ENCODE measurements at regions not wholly inside any gene's neighbourhood (a gene's known extent, or its start where the extent isn't known, plus 50 kb on each side); places are given as distances from the start of the nearest gene placed in this dataset.

DNA sequence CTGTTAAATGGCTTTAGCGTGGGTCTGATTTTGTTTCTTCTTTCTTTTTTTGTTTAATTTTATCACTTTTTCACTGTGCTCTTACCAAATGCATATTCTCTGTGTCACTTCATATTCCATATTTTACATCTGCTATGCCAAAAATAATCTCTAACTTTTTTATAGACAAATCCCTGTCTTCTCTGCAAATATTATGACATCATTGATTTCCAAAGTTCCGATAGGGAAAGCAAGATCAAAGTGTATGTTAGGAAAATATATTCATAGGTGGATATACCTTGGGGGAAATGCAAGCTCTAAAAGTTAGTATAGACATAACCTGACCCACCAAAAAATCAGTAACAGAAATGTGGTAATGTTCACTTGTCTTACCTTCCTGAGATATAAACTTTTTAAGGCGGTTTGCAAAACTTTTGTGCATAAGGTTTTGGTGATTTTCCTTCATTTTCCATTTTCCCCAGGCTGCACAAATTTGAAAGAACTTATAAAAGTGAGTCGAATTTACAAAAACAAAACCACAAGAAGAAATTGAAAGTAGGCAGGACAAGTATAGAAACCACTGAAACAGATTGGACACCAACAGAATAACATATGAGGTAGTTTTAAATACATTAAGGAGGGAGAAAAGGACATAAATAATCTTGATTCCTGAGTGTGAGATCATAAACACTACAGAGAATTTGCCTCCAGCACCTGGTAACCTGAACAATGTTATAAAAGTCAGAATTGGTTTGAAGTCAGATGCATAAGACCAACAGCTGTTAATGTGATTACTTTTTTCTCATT, 63.1 kb upstream of the TFEC start:
- H3K27me3 ChIP-seq (ENCODE audit: low read depth), result no peaks in the 10 kb centered on the region
- no peak overlapping the region for H3K27ac ChIP-seq (replicated peaks)
- intact Hi-C loops (cut with micrococcal nuclease), result no loop called here
- no peak for DNase-seq
- H3K4me3 ChIP-seq, result no peak overlapping the region
- no peaks in the 10 kb centered on the region for H3K4me1 ChIP-seq
- H3K9me3 ChIP-seq (replicated peaks), result no peaks in the 10 kb centered on the region
- TF ChIP-seq CTCF (IDR thresholded peaks at IDR 0.05; ENCODE audit: borderline replicate concordance), result no peak
- no peaks in the 10 kb centered on the region for H3K36me3 ChIP-seq

DNA sequence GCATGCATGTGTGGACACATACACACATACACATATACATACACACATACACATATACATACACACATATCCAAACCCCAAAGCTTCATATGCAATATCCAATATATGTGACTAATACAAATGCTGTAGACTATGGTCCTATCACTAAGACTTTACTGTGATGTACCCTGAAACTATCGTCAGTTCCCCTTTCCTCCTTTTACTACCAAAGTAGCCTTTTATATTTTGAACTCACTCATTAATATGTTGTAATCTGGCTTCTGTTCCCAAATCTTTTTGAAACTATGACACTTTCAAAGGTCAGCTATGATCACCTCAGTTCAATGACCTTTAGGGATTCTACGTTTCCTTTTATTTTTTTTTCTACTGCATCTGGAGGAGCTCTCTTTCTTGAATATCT, 64.8 kb upstream of the TFEC start:
- no peaks in the 10 kb centered on the region for H3K27me3 ChIP-seq (ENCODE audit: low read depth)
- intact Hi-C loops (cut with micrococcal nuclease), result no loop called here
- H3K36me3 ChIP-seq, result no peaks in the 10 kb centered on the region
- no peak for DNase-seq
- no peak for TF ChIP-seq CTCF (IDR thresholded peaks at IDR 0.05; ENCODE audit: borderline replicate concordance)
- no peaks in the 10 kb centered on the region for H3K4me1 ChIP-seq
- H3K9me3 ChIP-seq (replicated peaks), result no peaks in the 10 kb centered on the region
- no peak overlapping the region for H3K27ac ChIP-seq (replicated peaks)
- no peak overlapping the region for H3K4me3 ChIP-seq

GRCh38 chr7:116097365-116098009, 66.9 kb upstream of the TFEC start:
- Histone ChIP-seq H3K9me3 (replicated peaks) (no peaks in the 10 kb centered on the region), H3K27ac (replicated peaks) (no peak overlapping the region), H3K36me3 (no peaks in the 10 kb centered on the region), H3K4me1 (no peaks in the 10 kb centered on the region), H3K27me3 (ENCODE audit: low read depth) (no peaks in the 10 kb centered on the region), H3K4me3 (no peak overlapping the region)
- intact Hi-C loops (cut with micrococcal nuclease), result no loop called here
- no peak for DNase-seq
- TF ChIP-seq CTCF (IDR thresholded peaks at IDR 0.05; ENCODE audit: borderline replicate concordance), result no peak

DNA sequence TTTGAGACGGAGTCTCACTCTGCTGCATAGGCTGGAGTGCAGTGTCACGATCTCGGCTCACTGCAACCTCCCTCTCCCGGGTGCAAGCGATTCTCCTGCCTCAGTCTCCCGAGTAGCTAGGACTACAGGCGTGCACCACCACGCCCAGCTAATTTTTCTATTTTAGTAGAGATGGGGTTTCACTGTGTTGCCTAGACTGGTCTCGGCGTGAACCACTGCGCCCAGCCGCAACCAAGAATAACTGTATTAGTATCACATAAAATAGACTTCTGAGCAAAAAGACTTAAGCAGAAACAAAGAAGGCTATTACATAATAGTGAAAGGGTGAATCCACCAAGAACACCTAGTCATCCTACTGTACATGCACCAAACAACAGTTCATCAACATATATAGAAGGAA, 67.6 kb upstream of the TFEC start:
- H3K4me3 ChIP-seq, result no peak overlapping the region
- no peak for TF ChIP-seq CTCF (IDR thresholded peaks at IDR 0.05; ENCODE audit: borderline replicate concordance)
- H3K9me3 ChIP-seq (replicated peaks), result no peaks in the 10 kb centered on the region
- no peaks in the 10 kb centered on the region for H3K27me3 ChIP-seq (ENCODE audit: low read depth)
- H3K36me3 ChIP-seq, result no peaks in the 10 kb centered on the region
- no peak overlapping the region for H3K27ac ChIP-seq (replicated peaks)
- intact Hi-C loops (cut with micrococcal nuclease), result no loop called here
- no peak for DNase-seq
- H3K4me1 ChIP-seq, result no peaks in the 10 kb centered on the region

DNA sequence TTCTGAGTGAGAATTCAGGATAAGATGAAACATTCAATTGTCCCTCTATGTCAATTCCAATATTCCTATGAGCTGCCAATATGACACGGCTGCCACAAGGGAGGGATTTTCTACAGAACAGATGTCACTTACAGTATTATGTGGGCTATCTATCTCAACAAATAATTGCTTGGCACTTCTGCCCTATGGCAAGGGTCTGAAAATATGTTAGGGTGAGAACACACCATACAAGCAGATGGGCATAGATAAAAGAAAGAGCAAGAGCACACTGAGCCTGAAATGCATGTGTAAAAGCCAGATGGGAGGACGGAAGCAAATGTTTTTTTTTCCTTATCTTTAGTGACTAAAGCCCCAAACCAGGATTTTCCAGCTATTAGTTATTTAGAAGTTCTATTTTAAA, 70.1 kb upstream of the TFEC start:
- Histone ChIP-seq H3K27me3 (ENCODE audit: low read depth) (peaks cover 19% of the 10 kb centered on the region), H3K36me3 (no peaks in the 10 kb centered on the region), H3K4me1 (no peaks in the 10 kb centered on the region), H3K27ac (replicated peaks) (no peak overlapping the region), H3K4me3 (no peak overlapping the region), H3K9me3 (replicated peaks) (no peaks in the 10 kb centered on the region)
- DNase-seq, result no peak
- intact Hi-C loops (cut with micrococcal nuclease), result no loop called here
- no peak for TF ChIP-seq CTCF (IDR thresholded peaks at IDR 0.05; ENCODE audit: borderline replicate concordance)
